ENCODE measurements at regions not wholly inside any gene's neighbourhood (a gene's known extent, or its start where the extent isn't known, plus 50 kb on each side); places are given as distances from the start of the nearest gene placed in this dataset.
A peak's percentile ranks its signal among the peaks of the same experiment; 100 is the strongest.
"Not testable (repeated sequence)": the region's sequence is repeated elsewhere in the genome, so short reads cannot be mapped to it uniquely, and the experiment has no call there.

- DNase-seq = peak; percentile 4
These were observed 226.5 kb upstream of the STEAP1 start for GRCh38 chr7:89927762-89928161.

DNA sequence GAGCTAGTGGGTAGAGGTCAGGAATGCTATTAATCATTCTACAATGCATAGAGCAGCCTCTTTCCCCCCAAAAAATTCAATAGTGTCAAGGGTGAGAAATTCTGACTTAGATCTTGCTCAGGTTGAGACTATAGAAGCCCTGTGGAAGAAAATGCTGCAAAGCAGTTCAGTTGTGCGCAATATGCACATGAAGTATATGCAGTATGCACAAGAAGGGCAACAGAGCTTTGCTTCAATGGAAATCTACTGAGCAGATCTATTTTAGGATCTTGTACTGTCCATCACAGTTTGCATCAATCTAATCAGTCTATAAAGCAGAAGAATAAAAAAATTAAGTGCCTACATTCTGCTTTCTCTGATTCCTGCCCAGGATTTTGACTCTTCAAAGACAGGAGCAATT is 225.8 kb upstream of the STEAP1 start:
- DNase-seq = no peak

GRCh38 chr7:89934101-89934500 is 220.2 kb upstream of the STEAP1 start:
- no peak for DNase-seq

- DNase-seq = no peak
These were observed 210.7 kb upstream of the STEAP1 start for GRCh38 chr7:89943525-89944050.

DNA sequence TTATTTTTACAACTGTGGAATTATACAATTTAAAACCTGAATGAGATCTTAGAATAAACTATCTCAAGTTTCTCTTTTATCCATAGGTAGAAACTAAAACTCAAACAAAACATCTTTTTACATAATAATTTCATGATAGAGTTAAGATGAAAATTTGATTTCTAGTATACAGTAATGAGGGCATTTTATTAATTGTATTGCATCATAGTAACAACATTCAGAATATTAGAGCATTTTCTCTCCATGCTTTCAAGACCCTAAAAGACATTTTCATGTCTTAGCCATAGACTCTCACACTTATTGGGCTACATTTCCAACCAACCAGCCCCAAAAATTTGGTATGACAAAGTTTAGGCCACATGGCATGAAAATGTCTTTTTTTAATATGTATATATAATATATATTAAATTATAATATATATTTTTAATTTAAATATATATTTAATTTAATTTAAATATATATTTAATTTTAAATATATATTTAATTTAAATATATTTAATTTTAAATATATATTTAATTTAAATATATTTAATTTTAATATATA is 195.7 kb upstream of the STEAP1 start:
- no peak for DNase-seq

DNA sequence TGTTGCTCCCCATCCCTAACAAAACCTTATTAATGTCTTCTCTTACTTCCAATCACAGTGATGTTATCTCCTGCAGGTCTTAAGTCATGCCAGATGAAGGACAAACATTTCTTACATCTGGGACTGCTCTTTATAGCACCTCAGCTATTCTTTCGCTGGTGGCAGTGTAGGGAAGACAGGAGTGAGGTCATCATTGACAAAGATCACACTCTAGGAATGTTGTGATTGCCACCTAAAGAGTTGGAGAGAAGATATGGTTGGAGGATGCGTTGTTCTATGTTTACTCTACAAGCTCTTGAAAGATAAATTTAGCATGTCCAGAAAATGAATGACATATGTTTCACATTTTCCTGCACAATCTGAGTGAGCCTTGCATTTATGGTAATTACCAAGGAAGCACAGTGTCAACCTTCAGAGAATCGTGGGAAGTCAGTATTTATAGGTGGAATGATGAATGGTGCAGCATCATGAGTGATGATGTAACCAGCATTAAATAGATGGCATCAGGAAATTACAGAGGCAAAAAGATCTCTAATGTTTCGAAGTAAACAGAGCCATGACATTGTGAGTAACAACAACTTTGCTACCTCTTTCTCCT is 188.1 kb upstream of the STEAP1 start:
- no peak for DNase-seq

DNA sequence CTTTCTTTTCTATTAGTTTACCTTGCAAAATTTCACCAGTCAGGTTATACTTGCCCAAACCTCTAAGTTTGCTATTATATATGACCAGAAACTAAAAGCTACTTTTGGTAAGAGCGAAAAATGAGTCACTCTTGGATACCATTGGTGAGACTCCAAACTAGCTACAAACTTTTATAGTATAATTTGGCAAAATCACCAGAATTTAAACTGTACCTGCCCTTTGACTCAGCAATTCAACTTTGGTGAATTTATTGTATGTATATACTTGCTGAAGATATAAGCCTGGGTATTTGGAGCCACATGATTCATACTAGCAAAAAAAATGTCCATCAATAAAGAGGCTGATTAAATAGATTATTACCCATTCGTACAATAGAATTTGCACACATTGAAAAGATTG is 178.7 kb upstream of the STEAP1 start:
- DNase-seq = no peak

DNA sequence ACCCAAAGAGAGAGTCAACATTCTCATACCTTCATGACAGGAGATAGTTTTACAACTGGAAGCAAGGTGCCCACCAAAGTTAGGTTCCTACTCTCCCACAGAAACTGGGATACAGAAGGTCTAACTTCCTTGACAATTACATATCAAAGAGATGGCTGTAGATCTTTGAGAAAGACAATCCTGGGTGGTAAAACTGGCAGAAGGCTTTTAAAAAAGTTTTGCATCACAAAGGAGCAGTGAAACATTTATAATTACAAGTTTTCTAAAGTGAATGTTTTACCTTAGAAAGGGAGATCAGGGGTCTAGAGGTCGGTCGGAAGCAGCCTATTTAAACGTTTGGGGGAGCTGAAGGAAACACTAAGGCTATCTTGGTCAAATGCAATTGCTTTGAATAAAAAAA is 166.6 kb upstream of the STEAP1 start:
- DNase-seq = no peak

- DNase-seq = no peak
These were observed 166.2 kb upstream of the STEAP1 start for GRCh38 chr7:89988074-89988473.

DNA sequence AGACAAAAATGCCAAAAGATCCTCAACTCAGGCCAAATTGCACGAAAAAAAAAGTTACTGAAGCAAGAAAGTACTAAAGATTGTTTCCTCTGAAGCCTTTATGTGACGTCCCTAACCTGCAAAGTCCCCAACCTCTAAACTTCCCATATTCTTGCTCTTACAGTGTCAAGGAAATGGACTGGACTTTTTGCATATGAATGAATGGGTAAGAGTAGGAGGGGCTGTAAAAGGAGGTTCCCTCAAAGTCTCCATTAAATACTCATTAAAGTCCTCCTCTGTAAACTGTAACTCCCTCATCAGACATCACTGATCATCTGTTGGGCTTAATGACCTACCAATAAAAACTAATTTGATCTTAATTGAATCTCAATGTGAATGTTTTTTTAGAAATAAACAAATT is 164.8 kb upstream of the STEAP1 start:
- no peak for DNase-seq

DNA sequence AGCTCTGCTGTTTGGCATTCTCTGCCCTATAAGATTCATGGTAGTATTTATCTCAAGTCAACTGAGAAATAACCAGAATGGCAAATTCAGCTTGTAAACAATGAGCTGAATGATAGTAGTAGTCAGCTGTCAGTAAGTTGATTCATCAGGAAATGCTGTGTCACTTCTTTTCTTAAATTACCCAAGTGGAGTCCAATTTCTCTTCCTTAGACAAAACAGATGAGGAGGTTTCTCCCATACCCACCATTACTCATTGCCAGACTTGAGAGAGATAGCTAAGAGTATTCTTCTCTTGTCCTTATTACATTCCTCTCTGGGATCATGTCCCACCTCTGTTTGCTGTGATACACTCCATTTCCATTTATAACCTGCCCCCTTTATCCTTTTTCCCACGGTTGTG is 159.8 kb upstream of the STEAP1 start:
- DNase-seq = no peak

DNA sequence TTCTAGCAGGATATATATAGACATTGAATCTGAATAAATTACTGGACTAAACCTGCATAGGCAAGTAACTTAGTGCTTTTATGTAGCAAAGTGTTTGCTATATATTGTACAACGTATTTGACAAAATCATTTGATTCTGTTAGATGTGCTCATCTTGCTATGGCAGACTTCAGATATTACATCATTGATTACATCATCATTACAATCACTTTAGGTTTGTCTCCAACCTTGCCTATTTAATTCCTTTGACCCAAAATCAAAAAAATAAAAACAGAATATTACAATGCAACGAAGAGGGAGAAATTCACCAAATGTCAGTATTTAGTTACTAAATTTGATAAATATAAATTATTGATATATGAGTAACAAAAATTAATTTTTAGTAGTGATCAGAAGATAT is 155.7 kb upstream of the STEAP1 start:
- no peak for DNase-seq

GRCh38 chr7:90005836-90006235 is 148.4 kb upstream of the STEAP1 start:
- DNase-seq = no peak

DNA sequence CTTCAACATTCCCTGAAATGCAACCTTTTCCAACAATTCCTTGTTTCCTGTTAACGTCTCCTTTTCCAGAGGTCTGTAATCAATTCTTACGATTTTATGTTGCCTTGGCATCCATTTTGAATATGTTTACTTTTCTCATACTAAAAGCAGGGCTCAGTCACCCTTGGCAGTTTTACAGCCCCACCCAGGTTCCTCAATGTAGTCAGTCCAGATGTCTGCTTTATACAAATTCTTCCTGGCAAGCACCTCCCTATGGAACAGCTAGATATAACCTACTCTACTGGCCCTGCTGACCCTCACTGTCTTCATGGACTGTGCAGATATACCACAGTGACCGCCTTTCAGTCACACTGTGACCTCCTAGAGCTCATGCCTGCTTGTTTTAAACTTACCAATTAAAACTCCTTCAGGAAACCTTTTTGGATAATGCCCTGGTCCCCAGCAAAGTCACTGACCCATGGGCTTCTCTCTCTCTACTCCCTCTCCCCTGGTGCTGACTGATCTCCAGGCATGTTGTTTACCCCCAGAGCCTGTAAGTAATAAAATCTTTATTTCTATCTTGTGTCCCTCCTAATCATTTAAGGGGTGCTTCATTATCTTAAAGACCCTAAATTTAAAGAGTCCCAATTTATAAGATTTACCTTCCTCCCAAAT is 147.1 kb upstream of the STEAP1 start:
- DNase-seq = no peak

GRCh38 chr7:90007831-90008230 is 146.4 kb upstream of the STEAP1 start:
- DNase-seq = no peak

DNA sequence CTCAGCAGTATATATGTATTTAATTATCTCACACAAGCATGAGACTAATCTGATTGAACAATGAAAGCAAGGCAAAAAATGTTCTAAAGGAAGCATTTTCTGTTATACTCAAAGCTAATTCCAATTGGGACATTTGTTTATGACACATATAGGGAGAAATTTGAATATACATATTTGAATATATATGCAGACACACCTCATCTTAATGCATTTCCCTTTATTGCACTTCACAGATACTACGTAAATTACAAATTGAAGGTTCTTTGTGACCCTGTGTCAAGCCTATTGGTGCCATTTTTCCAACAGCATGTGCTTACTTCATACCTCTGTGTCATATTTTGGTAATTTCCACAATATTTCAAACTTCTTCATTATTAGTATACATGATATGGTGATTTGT is 132.1 kb upstream of the STEAP1 start:
- no peak for DNase-seq

GRCh38 chr7:90025771-90026170 is 128.5 kb upstream of the STEAP1 start:
- no peak for DNase-seq

- no peak for DNase-seq
These were observed 120.4 kb upstream of the STEAP1 start for GRCh38 chr7:90033850-90034249.

- DNase-seq = no peak
These were observed 101.2 kb upstream of the STEAP1 start for GRCh38 chr7:90053094-90053493.

DNA sequence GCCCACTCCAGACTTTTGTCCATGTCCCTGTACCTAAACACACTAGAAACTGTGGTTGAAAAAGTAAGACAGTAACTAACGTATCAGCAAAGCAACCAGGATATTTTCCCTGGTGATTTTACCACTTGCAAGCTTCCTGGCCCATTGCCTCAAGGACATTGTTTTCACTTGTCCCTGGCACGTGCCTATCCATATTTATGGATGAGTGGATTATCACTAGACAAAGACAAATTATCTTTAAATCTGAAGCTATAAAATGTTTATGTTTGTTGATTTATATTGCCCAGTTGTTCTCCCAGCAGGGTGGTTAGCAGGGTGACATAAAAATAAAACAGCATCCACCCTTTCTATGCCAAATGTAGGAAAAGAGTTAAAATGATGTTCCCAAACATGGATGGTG is 93.2 kb upstream of the STEAP1 start:
- no peak for DNase-seq

DNA sequence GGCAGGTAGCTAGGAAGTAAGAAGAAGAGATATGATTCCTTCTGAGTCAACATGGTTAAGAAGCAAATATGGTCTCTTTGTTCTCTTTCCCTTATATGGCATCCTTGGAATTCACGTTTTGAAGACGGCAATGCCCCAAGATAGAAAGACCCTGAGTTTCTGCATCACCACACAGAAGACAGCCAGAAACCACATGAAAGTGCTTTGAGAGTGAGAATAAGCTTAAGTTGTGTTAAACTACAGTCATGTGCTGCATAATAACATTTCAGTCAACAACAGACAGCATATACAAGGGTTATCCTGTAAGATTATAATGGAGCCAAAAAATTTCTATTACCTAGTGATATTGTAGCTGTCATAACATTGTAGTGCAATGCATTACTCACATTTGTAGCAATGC is 89.9 kb upstream of the STEAP1 start:
- DNase-seq = no peak

DNA sequence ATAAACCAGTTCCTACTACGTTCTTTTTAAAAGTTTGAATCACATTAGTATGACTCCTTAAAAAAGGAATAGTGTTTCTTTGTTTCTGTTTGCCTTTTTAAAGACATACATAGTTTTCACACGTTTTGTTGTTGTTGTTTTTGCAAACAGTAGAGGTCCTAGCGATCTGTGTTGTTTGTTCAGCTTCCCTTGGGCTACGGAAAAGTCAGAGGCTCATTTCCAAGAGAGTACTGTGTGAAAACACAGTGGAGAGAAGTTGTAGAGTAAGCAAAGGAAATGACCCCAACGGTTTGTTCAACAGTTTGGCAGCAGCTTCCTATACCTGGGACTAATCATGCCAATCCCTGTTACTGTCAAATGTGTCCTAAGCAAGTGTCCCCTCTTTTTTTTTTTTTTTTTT is 87.1 kb upstream of the STEAP1 start:
- DNase-seq = peak; percentile 1

- not testable (repeated sequence) for DNase-seq
These were observed 84.0 kb upstream of the STEAP1 start for GRCh38 chr7:90070238-90070637.

DNA sequence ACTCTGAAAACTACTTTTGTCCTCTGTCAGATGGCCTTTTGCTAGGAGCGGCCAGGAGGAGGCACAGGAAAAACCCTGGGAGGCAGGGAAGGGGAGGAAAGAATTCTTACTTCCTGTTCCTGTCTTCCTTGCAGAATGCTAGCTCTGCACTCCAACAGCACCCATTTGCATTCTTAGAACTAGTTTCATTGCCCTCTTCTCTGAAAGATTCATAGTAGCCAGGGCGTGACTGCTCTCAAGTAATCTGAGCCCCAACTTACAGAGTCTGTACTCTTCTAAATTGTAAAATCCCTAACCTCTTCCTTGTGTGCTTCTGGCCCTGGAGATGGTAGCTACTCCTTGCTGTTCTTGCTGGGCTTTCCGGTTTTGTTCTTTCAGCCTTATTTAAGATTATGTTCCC is 75.3 kb upstream of the STEAP1 start:
- no peak for DNase-seq

Data from tongue (tissue), 1 donor.